AG09309 (cell line): ENCODE measurements at regions not wholly inside any gene's neighbourhood (a gene's known extent, or its start where the extent isn't known, plus 50 kb on each side); places are given as distances from the start of the nearest gene placed in this dataset.

Experiments
- DNase-seq: peaks from one replicate; pipeline ENCODE4 v3.0.0-alpha.2; 2010; ENCODE audit warnings: low read depth
- H3K4me3 ChIP-seq: 2 replicates; pipeline ENCODE4 v1.5.1; 2011; ENCODE audit warnings: mild to moderate bottlenecking, low read depth, low read length, moderate library complexity; ENCODE audit not compliant: control insufficient read depth
- CTCF ChIP-seq: IDR thresholded peaks from 2 replicates; pipeline ENCODE4 v1.5.1; 2011; ENCODE audit warnings: mild to moderate bottlenecking, low read depth, low read length, inconsistent platforms; ENCODE audit not compliant: insufficient read depth, control insufficient read depth; ENCODE audit errors: missing control alignments

- no peak overlapping the region for H3K4me3 ChIP-seq
- no peak for TF ChIP-seq CTCF
- DNase-seq = no peak
Measured at GRCh38 chr4:96247096-96247495, 407.2 kb downstream of the PDHA2 start.

- TF ChIP-seq CTCF = no peak
- no peak for DNase-seq
- no peak overlapping the region for H3K4me3 ChIP-seq
Measured at GRCh38 chr4:96248225-96248624, 408.3 kb downstream of the PDHA2 start.

GRCh38 chr4:96260064-96260682, 420.3 kb downstream of the PDHA2 start:
- no peak overlapping the region for H3K4me3 ChIP-seq
- no peak for TF ChIP-seq CTCF
- DNase-seq = no peak

GRCh38 chr4:96262057-96262456, 422.2 kb downstream of the PDHA2 start:
- no peak overlapping the region for H3K4me3 ChIP-seq
- no peak for TF ChIP-seq CTCF
- DNase-seq = no peak

GRCh38 chr4:96263291-96263690, 423.4 kb downstream of the PDHA2 start:
- H3K4me3 ChIP-seq = no peak overlapping the region
- no peak for TF ChIP-seq CTCF
- DNase-seq = no peak

- no peak overlapping the region for H3K4me3 ChIP-seq
- no peak for TF ChIP-seq CTCF
- DNase-seq = no peak
Measured at GRCh38 chr4:96264941-96265463, 425.1 kb downstream of the PDHA2 start.
